GM10266 (cell line): ENCODE measurements at regions not wholly inside any gene's neighbourhood (a gene's known extent, or its start where the extent isn't known, plus 50 kb on each side); places are given as distances from the start of the nearest gene placed in this dataset.

Experiments
- DNase-seq: peaks from one replicate; pipeline ENCODE4 v3.0.0; 2012; ENCODE audit errors: extremely low spot score
- CTCF ChIP-seq: IDR thresholded peaks from 2 replicates; pipeline ENCODE4 v1.5.1; 2012; ENCODE audit warnings: mild to moderate bottlenecking, low read depth; ENCODE audit not compliant: control insufficient read depth, insufficient read depth; ENCODE audit errors: missing control alignments

GRCh38 chr16:9297437-9298113, 206.1 kb downstream of the HAPSTR1 start:
- DNase-seq = no peak
- TF ChIP-seq CTCF = peak; percentile 29

GRCh38 chr16:9300252-9300651, 208.8 kb downstream of the HAPSTR1 start:
- DNase-seq = no peak
- no peak for TF ChIP-seq CTCF

- TF ChIP-seq CTCF = no peak
Measured at GRCh38 chr16:9302072-9302471, 210.6 kb downstream of the HAPSTR1 start.

GRCh38 chr16:9306753-9307152, 215.3 kb downstream of the HAPSTR1 start:
- no peak for TF ChIP-seq CTCF
- DNase-seq = no peak

More at GRCh38 chr16:9302072-9302471, 210.6 kb downstream of the HAPSTR1 start:
- DNase-seq = no peak

GRCh38 chr16:9307446-9307845, 216.0 kb downstream of the HAPSTR1 start:
- no peak for TF ChIP-seq CTCF

GRCh38 chr16:9308356-9308801, 216.9 kb downstream of the HAPSTR1 start:
- TF ChIP-seq CTCF = no peak
- no peak for DNase-seq

More at GRCh38 chr16:9307446-9307845, 216.0 kb downstream of the HAPSTR1 start:
- no peak for DNase-seq

- no peak for TF ChIP-seq CTCF
- no peak for DNase-seq
Measured at GRCh38 chr16:9308850-9309249, 217.4 kb downstream of the HAPSTR1 start.
